ENCODE measurements at regions not wholly inside any gene's neighbourhood (a gene's known extent, or its start where the extent isn't known, plus 50 kb on each side); places are given as distances from the start of the nearest gene placed in this dataset.
"Not testable (repeated sequence)": the region's sequence is repeated elsewhere in the genome, so short reads cannot be mapped to it uniquely, and the experiment has no call there.

GRCh38 chr18:39208190-39208589, 1642.6 kb upstream of the CELF4 start:
- CTCF ChIA-PET (ENCODE audit: unreplicated experiment): no interaction called here

GRCh38 chr18:39206398-39207103, 1641.0 kb upstream of the CELF4 start:
- H3K9me3 ChIP-seq (ENCODE audit: low read length); H3K27ac ChIP-seq (ENCODE audit: low read depth, low read length, poor library complexity, severe bottlenecking); H2AFZ ChIP-seq (ENCODE audit: low read length); CTCF ChIA-PET (ENCODE audit: unreplicated experiment); DNase-seq (ENCODE audit: low spot score); POLR2A ChIA-PET; intact Hi-C loops (cut with micrococcal nuclease; ENCODE audit: unreplicated experiment); BruUV-seq (replicated peaks); H3K4me2 ChIP-seq (ENCODE audit: low read length); H3K79me2 ChIP-seq (ENCODE audit: insufficient read depth, low read depth, low read length); H3K4me3 ChIP-seq (ENCODE audit: low read depth, low read length, poor library complexity, severe bottlenecking); H3K9me2 ChIP-seq (ENCODE audit: insufficient read depth, low read length); H3K4me1 ChIP-seq (ENCODE audit: insufficient read depth, low read length, poor library complexity, severe bottlenecking); H3K36me3 ChIP-seq (ENCODE audit: insufficient read depth, low read length); H4K20me1 ChIP-seq (ENCODE audit: insufficient read depth, low read length): not testable (repeated sequence)

More at GRCh38 chr18:39208190-39208589, 1642.6 kb upstream of the CELF4 start:
- BruUV-seq (replicated peaks): no TSS peak
- H3K9me2 ChIP-seq (ENCODE audit: insufficient read depth, low read length): no peaks in the 10 kb centered on the region
- no peaks in the 10 kb centered on the region for H4K20me1 ChIP-seq (ENCODE audit: insufficient read depth, low read length)
- H3K9me3 ChIP-seq (ENCODE audit: low read length): no peaks in the 10 kb centered on the region
- H3K27ac ChIP-seq (ENCODE audit: low read depth, low read length, poor library complexity, severe bottlenecking): no peak overlapping the region
- no peak overlapping the region for H2AFZ ChIP-seq (ENCODE audit: low read length)
- no peaks in the 10 kb centered on the region for H3K36me3 ChIP-seq (ENCODE audit: insufficient read depth, low read length)
- no peak for TF ChIP-seq CTCF (conservative IDR thresholded peaks at IDR 0.05; ENCODE audit: low read length)
- no peak for TF ChIP-seq EZH2phosphoT487 (IDR thresholded peaks at IDR 0.05; ENCODE audit: borderline replicate concordance, low read depth, low read length)
- no peaks in the 10 kb centered on the region for H3K4me1 ChIP-seq (ENCODE audit: insufficient read depth, low read length, poor library complexity, severe bottlenecking)
- H3K79me2 ChIP-seq (ENCODE audit: insufficient read depth, low read depth, low read length): no peaks in the 10 kb centered on the region
- POLR2A ChIA-PET: no interaction called here
- H3K4me3 ChIP-seq (ENCODE audit: low read depth, low read length, poor library complexity, severe bottlenecking): no peak overlapping the region
- no peak for DNase-seq (ENCODE audit: low spot score)
- intact Hi-C loops (cut with micrococcal nuclease; ENCODE audit: unreplicated experiment): no loop called here
- no peak overlapping the region for H3K4me2 ChIP-seq (ENCODE audit: low read length)

- Histone ChIP-seq H3K4me2 (ENCODE audit: low read length) (no peak overlapping the region), H4K20me1 (ENCODE audit: insufficient read depth, low read length) (no peaks in the 10 kb centered on the region), H3K27ac (ENCODE audit: low read depth, low read length, poor library complexity, severe bottlenecking) (no peak overlapping the region), H3K9me3 (ENCODE audit: low read length) (no peaks in the 10 kb centered on the region), H3K4me3 (ENCODE audit: low read depth, low read length, poor library complexity, severe bottlenecking) (no peak overlapping the region), H2AFZ (ENCODE audit: low read length) (no peak overlapping the region), H3K4me1 (ENCODE audit: insufficient read depth, low read length, poor library complexity, severe bottlenecking) (no peaks in the 10 kb centered on the region), H3K79me2 (ENCODE audit: insufficient read depth, low read depth, low read length) (no peaks in the 10 kb centered on the region), H3K36me3 (ENCODE audit: insufficient read depth, low read length) (no peaks in the 10 kb centered on the region), H3K9me2 (ENCODE audit: insufficient read depth, low read length) (no peaks in the 10 kb centered on the region)
- intact Hi-C loops (cut with micrococcal nuclease; ENCODE audit: unreplicated experiment): no loop called here
- no TSS peak for BruUV-seq (replicated peaks)
- ChIA-PET POLR2A (no interaction called here), CTCF (ENCODE audit: unreplicated experiment) (no interaction called here)
- no peak for TF ChIP-seq EZH2phosphoT487 (IDR thresholded peaks at IDR 0.05; ENCODE audit: borderline replicate concordance, low read depth, low read length)
- no peak for TF ChIP-seq CTCF (conservative IDR thresholded peaks at IDR 0.05; ENCODE audit: low read length)
- DNase-seq (ENCODE audit: low spot score): no peak
These were observed 1640.1 kb upstream of the CELF4 start for GRCh38 chr18:39205565-39206195.
